ENCODE measurements at regions not wholly inside any gene's neighbourhood (a gene's known extent, or its start where the extent isn't known, plus 50 kb on each side); places are given as distances from the start of the nearest gene placed in this dataset.

GRCh38 chr1:91123319-91123718, 101.5 kb upstream of the ZNF644 start:
- no peak for ATAC-seq (ENCODE audit: insufficient number of reproducible peaks, low FRiP score, low read depth)
- TF ChIP-seq CTCF (IDR thresholded peaks at IDR 0.05): no peak

GRCh38 chr1:91122106-91122717, 100.4 kb upstream of the ZNF644 start:
- H3K36me3 ChIP-seq: no peaks in the 10 kb centered on the region
- ATAC-seq (ENCODE audit: insufficient number of reproducible peaks, low FRiP score, low read depth): no peak
- H3K9me3 ChIP-seq: no peaks in the 10 kb centered on the region
- TF ChIP-seq CTCF (IDR thresholded peaks at IDR 0.05): no peak
- H3K4me1 ChIP-seq (ENCODE audit: control insufficient read depth in 1 of 2, low read depth in 2 of 2): no peaks in the 10 kb centered on the region
- no peak overlapping the region for H3K27ac ChIP-seq
- H3K27me3 ChIP-seq (replicated peaks; ENCODE audit: insufficient read depth): no peaks in the 10 kb centered on the region
- DNase-seq (ENCODE audit: low spot score): no peak
- H3K4me3 ChIP-seq: no peak overlapping the region

More at GRCh38 chr1:91123319-91123718, 101.5 kb upstream of the ZNF644 start:
- DNase-seq (ENCODE audit: low spot score): no peak
- H3K9me3 ChIP-seq: no peaks in the 10 kb centered on the region
- H3K36me3 ChIP-seq: no peaks in the 10 kb centered on the region
- H3K27ac ChIP-seq: no peak overlapping the region
- H3K4me1 ChIP-seq (ENCODE audit: control insufficient read depth in 1 of 2, low read depth in 2 of 2): no peaks in the 10 kb centered on the region
- no peaks in the 10 kb centered on the region for H3K27me3 ChIP-seq (replicated peaks; ENCODE audit: insufficient read depth)
- H3K4me3 ChIP-seq: no peak overlapping the region

- DNase-seq (ENCODE audit: low spot score) (no peak), ATAC-seq (ENCODE audit: insufficient number of reproducible peaks, low FRiP score, low read depth) (no peak)
- no peaks in the 10 kb centered on the region for H3K4me1 ChIP-seq (ENCODE audit: control insufficient read depth in 1 of 2, low read depth in 2 of 2)
- no peaks in the 10 kb centered on the region for H3K9me3 ChIP-seq
- H3K27ac ChIP-seq: no peak overlapping the region
- no peak for TF ChIP-seq CTCF (IDR thresholded peaks at IDR 0.05)
- no peaks in the 10 kb centered on the region for H3K36me3 ChIP-seq
- H3K27me3 ChIP-seq (replicated peaks; ENCODE audit: insufficient read depth): no peaks in the 10 kb centered on the region
- no peak overlapping the region for H3K4me3 ChIP-seq
These were observed 99.5 kb upstream of the ZNF644 start for GRCh38 chr1:91121366-91121765.

- ATAC-seq (ENCODE audit: insufficient number of reproducible peaks, low FRiP score, low read depth) (no peak), DNase-seq (ENCODE audit: low spot score) (no peak)
- Histone ChIP-seq H3K36me3 (no peaks in the 10 kb centered on the region), H3K4me3 (no peak overlapping the region), H3K27me3 (replicated peaks; ENCODE audit: insufficient read depth) (no peaks in the 10 kb centered on the region), H3K27ac (no peak overlapping the region), H3K4me1 (ENCODE audit: control insufficient read depth in 1 of 2, low read depth in 2 of 2) (no peaks in the 10 kb centered on the region), H3K9me3 (no peaks in the 10 kb centered on the region)
- TF ChIP-seq CTCF (IDR thresholded peaks at IDR 0.05): no peak
These were observed 99.1 kb upstream of the ZNF644 start for GRCh38 chr1:91120936-91121335.

- H3K4me1 ChIP-seq (ENCODE audit: control insufficient read depth in 1 of 2, low read depth in 2 of 2): no peaks in the 10 kb centered on the region
- no peaks in the 10 kb centered on the region for H3K36me3 ChIP-seq
- ATAC-seq (ENCODE audit: insufficient number of reproducible peaks, low FRiP score, low read depth) (no peak), DNase-seq (ENCODE audit: low spot score) (no peak)
- H3K4me3 ChIP-seq: no peak overlapping the region
- no peaks in the 10 kb centered on the region for H3K9me3 ChIP-seq
- no peak for TF ChIP-seq CTCF (IDR thresholded peaks at IDR 0.05)
- no peaks in the 10 kb centered on the region for H3K27me3 ChIP-seq (replicated peaks; ENCODE audit: insufficient read depth)
- no peak overlapping the region for H3K27ac ChIP-seq
These were observed 98.6 kb upstream of the ZNF644 start for GRCh38 chr1:91120421-91120820.

Data from thoracic aorta (tissue), 2 donors.